Ecto neural progenitor cell (in vitro differentiated cells): ENCODE measurements at regions not wholly inside any gene's neighbourhood (a gene's known extent, or its start where the extent isn't known, plus 50 kb on each side); places are given as distances from the start of the nearest gene placed in this dataset.

Experiments used
- DNase-seq: peaks from one replicate; pipeline ENCODE4 v3.0.0-alpha.2; 2018; ENCODE audit warnings: low spot score

GRCh38 chr20:2237059-2237458 is 58.7 kb upstream of the TGM3 start:
- DNase-seq = no peak

GRCh38 chr20:2238601-2239000 is 57.2 kb upstream of the TGM3 start:
- DNase-seq = no peak

GRCh38 chr20:2240835-2241234 is 55.0 kb upstream of the TGM3 start:
- DNase-seq = no peak

GRCh38 chr20:2242678-2243077 is 53.1 kb upstream of the TGM3 start:
- no peak for DNase-seq

- no peak for DNase-seq
Observed at GRCh38 chr20:2244523-2244922, 51.3 kb upstream of the TGM3 start.

- DNase-seq = peak; percentile 62
Observed at GRCh38 chr20:2244993-2245392, 50.8 kb upstream of the TGM3 start.

GRCh38 chr20:2245637-2246036 is 50.2 kb upstream of the TGM3 start:
- no peak for DNase-seq
